HT-29 (cell line): ENCODE measurements at regions not wholly inside any gene's neighbourhood (a gene's known extent, or its start where the extent isn't known, plus 50 kb on each side); places are given as distances from the start of the nearest gene placed in this dataset.

Experiments
- DNase-seq: peaks from one replicate; pipeline ENCODE4 v3.0.0-alpha.2; 2015; ENCODE audit warnings: low spot score

- no peak for DNase-seq
Observed at GRCh38 chr14:42802346-42802745, 1195.7 kb downstream of the LRFN5 start.

GRCh38 chr14:42792166-42792565, 1185.5 kb downstream of the LRFN5 start:
- no peak for DNase-seq

- DNase-seq, result no peak
Observed at GRCh38 chr14:42782754-42783153, 1176.1 kb downstream of the LRFN5 start.

GRCh38 chr14:42778984-42779383, 1172.3 kb downstream of the LRFN5 start:
- no peak for DNase-seq

GRCh38 chr14:42750771-42751170, 1144.1 kb downstream of the LRFN5 start:
- DNase-seq, result no peak

- DNase-seq, result no peak
Observed at GRCh38 chr14:42742084-42742483, 1135.4 kb downstream of the LRFN5 start.

- no peak for DNase-seq
Observed at GRCh38 chr14:42736408-42736807, 1129.7 kb downstream of the LRFN5 start.

GRCh38 chr14:42734041-42734440, 1127.4 kb downstream of the LRFN5 start:
- no peak for DNase-seq

GRCh38 chr14:42732005-42732404, 1125.3 kb downstream of the LRFN5 start:
- no peak for DNase-seq

- DNase-seq, result no peak
Observed at GRCh38 chr14:42731480-42731879, 1124.8 kb downstream of the LRFN5 start.

GRCh38 chr14:42729681-42730080, 1123.0 kb downstream of the LRFN5 start:
- DNase-seq, result no peak

GRCh38 chr14:42719391-42719790, 1112.7 kb downstream of the LRFN5 start:
- no peak for DNase-seq

- DNase-seq, result no peak
Observed at GRCh38 chr14:42715316-42715715, 1108.6 kb downstream of the LRFN5 start.

- DNase-seq, result no peak
Observed at GRCh38 chr14:42710071-42710470, 1103.4 kb downstream of the LRFN5 start.

GRCh38 chr14:42703501-42703900, 1096.8 kb downstream of the LRFN5 start:
- no peak for DNase-seq

- no peak for DNase-seq
Observed at GRCh38 chr14:42687421-42687820, 1080.7 kb downstream of the LRFN5 start.

- no peak for DNase-seq
Observed at GRCh38 chr14:42683707-42684106, 1077.0 kb downstream of the LRFN5 start.

- DNase-seq, result no peak
Observed at GRCh38 chr14:42676636-42677035, 1070.0 kb downstream of the LRFN5 start.

GRCh38 chr14:42673963-42674362, 1067.3 kb downstream of the LRFN5 start:
- no peak for DNase-seq

GRCh38 chr14:42671636-42672035, 1065.0 kb downstream of the LRFN5 start:
- no peak for DNase-seq

- DNase-seq, result peak; percentile 9
Observed at GRCh38 chr14:42665083-42665482, 1058.4 kb downstream of the LRFN5 start.

GRCh38 chr14:42664190-42664589, 1057.5 kb downstream of the LRFN5 start:
- no peak for DNase-seq

GRCh38 chr14:42654707-42655106, 1048.0 kb downstream of the LRFN5 start:
- DNase-seq, result no peak

- DNase-seq, result no peak
Observed at GRCh38 chr14:42642787-42643186, 1036.1 kb downstream of the LRFN5 start.
